Renal cortical epithelial cell (primary cell): ENCODE measurements at regions not wholly inside any gene's neighbourhood (a gene's known extent, or its start where the extent isn't known, plus 50 kb on each side); places are given as distances from the start of the nearest gene placed in this dataset.

Experiments
- DNase-seq: peaks from one replicate; pipeline ENCODE4 v3.0.0-alpha.2; 2011; ENCODE audit warnings: low read depth

GRCh38 chr15:60093273-60094067 is 89.4 kb downstream of the FOXB1 start:
- DNase-seq, result peak; percentile 91

GRCh38 chr15:60095711-60096110 is 91.6 kb downstream of the FOXB1 start:
- DNase-seq, result no peak

GRCh38 chr15:60096157-60096556 is 92.0 kb downstream of the FOXB1 start:
- DNase-seq, result no peak

GRCh38 chr15:60101416-60101815 is 97.3 kb downstream of the FOXB1 start:
- DNase-seq, result peak; percentile 34

- DNase-seq, result no peak
Measured at GRCh38 chr15:60102748-60103147, 98.6 kb downstream of the FOXB1 start.

GRCh38 chr15:60110909-60111308 is 106.8 kb downstream of the FOXB1 start:
- DNase-seq, result no peak

GRCh38 chr15:60115579-60116380 is 111.7 kb downstream of the FOXB1 start:
- DNase-seq, result peak; percentile 41

- no peak for DNase-seq
Measured at GRCh38 chr15:60116456-60117089, 112.5 kb downstream of the FOXB1 start.

- no peak for DNase-seq
Measured at GRCh38 chr15:60118146-60118545, 114.0 kb downstream of the FOXB1 start.

GRCh38 chr15:60118626-60119025 is 114.5 kb downstream of the FOXB1 start:
- DNase-seq, result no peak

GRCh38 chr15:60119101-60119500 is 115.0 kb downstream of the FOXB1 start:
- DNase-seq, result no peak

- no peak for DNase-seq
Measured at GRCh38 chr15:60120100-60120499, 116.0 kb downstream of the FOXB1 start.

- peak; percentile 69 for DNase-seq
Measured at GRCh38 chr15:60121845-60122244, 117.7 kb downstream of the FOXB1 start.

- DNase-seq, result no peak
Measured at GRCh38 chr15:60122691-60123090, 118.6 kb downstream of the FOXB1 start.

GRCh38 chr15:60124460-60125070 is 120.5 kb downstream of the FOXB1 start:
- DNase-seq, result no peak

GRCh38 chr15:60125334-60125733 is 121.2 kb downstream of the FOXB1 start:
- DNase-seq, result no peak

GRCh38 chr15:60126200-60126599 is 122.1 kb downstream of the FOXB1 start:
- DNase-seq, result no peak

GRCh38 chr15:60126661-60127060 is 122.5 kb downstream of the FOXB1 start:
- no peak for DNase-seq

GRCh38 chr15:60128000-60128376 is 123.9 kb downstream of the FOXB1 start:
- DNase-seq, result peak; percentile 36

GRCh38 chr15:60128710-60129109 is 124.6 kb downstream of the FOXB1 start:
- DNase-seq, result no peak

- no peak for DNase-seq
Measured at GRCh38 chr15:60130398-60130797, 126.3 kb downstream of the FOXB1 start.

GRCh38 chr15:60130821-60131220 is 126.7 kb downstream of the FOXB1 start:
- no peak for DNase-seq
